Sigmoid colon (tissue), 6 donors: ENCODE measurements at regions not wholly inside any gene's neighbourhood (a gene's known extent, or its start where the extent isn't known, plus 50 kb on each side); places are given as distances from the start of the nearest gene placed in this dataset.

Experiments
- DNase-seq: peaks from one replicate; pipeline ENCODE4 v3.0.0-alpha.2; 2019
- H3K27ac ChIP-seq, 4 donors: fragments of 200-600 bp; sonication (generic); one replicate each; pipeline ENCODE4 v1.5.1; 2016 to 2019; ENCODE audit warnings: mild to moderate bottlenecking in 1 of 4
- H3K27me3 ChIP-seq, 3 donors: fragments of 200-600 bp; sonication (generic); one replicate each; pipeline ENCODE4 v1.5.1; 2019; ENCODE audit warnings: mild to moderate bottlenecking in 1 of 3
- H3K36me3 ChIP-seq, 4 donors: fragments of 200-600 bp; sonication (generic); one replicate each; pipeline ENCODE4 v1.5.1; 2016 to 2019
- H3K4me1 ChIP-seq, 4 donors: fragments of 200-600 bp; sonication (generic); one replicate each; pipeline ENCODE4 v1.5.1; 2017 to 2019
- H3K4me3 ChIP-seq, 4 donors: fragments of 200-600 bp; sonication (generic); one replicate each; pipeline ENCODE4 v1.5.1; 2017 to 2019; ENCODE audit warnings: mild to moderate bottlenecking in 2 of 4, moderate library complexity in 1 of 4
- H3K9me3 ChIP-seq, 4 donors: fragments of 200-600 bp in 3 of 4; sonication (generic) in 3 of 4; one replicate each; pipeline versions ENCODE4 v1.5.1 to v1.6.1; 2013 to 2019
- CTCF ChIP-seq, 4 experiments: fragments of 450-650 bp in 3 of 4; fragments of 200-600 bp in 1 of 4; IDR thresholded peaks; one replicate each; pipeline ENCODE4 v1.5.1; 2016 to 2019; ENCODE audit warnings: antibody characterized with exemption in 4 of 4, mild to moderate bottlenecking in 3 of 4, moderate library complexity in 2 of 4
- EP300 ChIP-seq, 4 donors: sonication (generic); formaldehyde crosslinking; IDR thresholded peaks; one replicate each; pipeline ENCODE4 v1.6.1; 2017; ENCODE audit warnings: antibody characterized with exemption in 4 of 4
- POLR2A ChIP-seq, 2 donors: fragments of 450-650 bp; IDR thresholded peaks; one replicate each; pipeline ENCODE4 v1.6.1; 2016; ENCODE audit warnings: antibody characterized with exemption in 2 of 2, mild to moderate bottlenecking in 2 of 2, moderate library complexity in 2 of 2
- POLR2AphosphoS5 ChIP-seq, 4 donors: sonication (generic); formaldehyde crosslinking; IDR thresholded peaks; one replicate each; pipeline ENCODE4 v1.6.1; 2017; ENCODE audit warnings: antibody characterized with exemption in 4 of 4
- WGBS, 2 donors: extraction: QIAGEN DNeasy Blood & Tissue Kit; methylation state at CpG; one replicate each; pipeline ENCODE4 v1.1.7; 2013; 5-methylcytosine and 5-hydroxymethylcytosine counted together
- intact Hi-C: fragments of 100-400 bp; cut with DNase I; formaldehyde crosslinking; loops from one replicate; pipeline ENCODE4 v1.15.1; 2023
- donor health status: healthy with polysubstance abuse.
- donor health status: healthy.

- intact Hi-C loops, result no loop called here
Measured at GRCh38 chr4:128456171-128456570, 168.6 kb upstream of the PGRMC2 start.

GRCh38 chr4:128455480-128455879 is 167.9 kb upstream of the PGRMC2 start:
- WGBS, 2 donors, result 92 to 97% methylated on average over 1 of the region's 1 CpG

More at GRCh38 chr4:128456171-128456570, 168.6 kb upstream of the PGRMC2 start:
- TF ChIP-seq CTCF (IDR thresholded peaks at IDR 0.05) (no peak), POLR2AphosphoS5 (IDR thresholded peaks at IDR 0.05) (no peak), POLR2A (IDR thresholded peaks at IDR 0.05) (no peak), EP300 (IDR thresholded peaks at IDR 0.05) (no peak)
- no peak for DNase-seq
- no peaks in the 10 kb centered on the region for H3K9me3 ChIP-seq
- H3K36me3 ChIP-seq, result no peaks in the 10 kb centered on the region
- no peak overlapping the region for H3K4me3 ChIP-seq
- H3K4me1 ChIP-seq, result peaks cover 0 to 33% (median 21%) of the 10 kb centered on the region in 4 donors
- H3K27me3 ChIP-seq, result no peaks in the 10 kb centered on the region
- no peak overlapping the region for H3K27ac ChIP-seq
- 88% methylated on average over 4 of the region's 4 CpGs for WGBS, 2 donors

DNA sequence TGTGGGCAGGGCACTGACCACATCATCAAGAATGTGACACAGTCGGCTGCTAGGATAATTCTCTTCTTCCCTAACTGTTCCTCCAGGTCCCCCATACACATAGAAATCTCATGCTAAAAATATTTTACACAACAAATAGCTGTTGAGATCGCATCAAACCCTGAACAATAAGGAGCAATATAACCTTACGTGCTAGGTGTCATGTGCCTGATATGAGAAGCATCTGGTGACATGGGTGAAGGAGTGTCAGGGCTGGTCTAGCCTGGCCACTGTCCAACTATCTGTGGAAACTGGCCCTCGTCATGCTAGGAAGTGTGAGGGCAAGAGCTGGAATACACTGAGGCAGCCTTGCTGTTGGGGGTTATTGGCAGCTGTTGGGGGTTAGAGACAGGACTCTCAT is 167.3 kb upstream of the PGRMC2 start:
- intact Hi-C loops, result loop anchor here (1.0 to 5.0 kb wide), 6 partner anchors 98 to 637 kb away; partner anchors contain the start of genes JADE1, PGRMC2 and SCLT1
- Histone ChIP-seq H3K4me1 (peaks cover 0 to 44% (median 28%) of the 10 kb centered on the region in 4 donors), H3K27me3 (no peaks in the 10 kb centered on the region), H3K9me3 (no peaks in the 10 kb centered on the region), H3K4me3 (no peak overlapping the region), H3K27ac (peak overlapping the region in 2 of 4 donors; percentile 27 to 49), H3K36me3 (no peaks in the 10 kb centered on the region)
- WGBS, 2 donors, result 79 to 82% methylated on average over 4 of the region's 4 CpGs
- no peak for DNase-seq
- TF ChIP-seq POLR2A (IDR thresholded peaks at IDR 0.05) (no peak), EP300 (IDR thresholded peaks at IDR 0.05) (no peak), CTCF (IDR thresholded peaks at IDR 0.05) (no peak)

More at GRCh38 chr4:128455480-128455879, 167.9 kb upstream of the PGRMC2 start:
- no peak for TF ChIP-seq EP300 (IDR thresholded peaks at IDR 0.05)
- TF ChIP-seq POLR2A (IDR thresholded peaks at IDR 0.05), result no peak
- no peak for TF ChIP-seq POLR2AphosphoS5 (IDR thresholded peaks at IDR 0.05)
- no peak for TF ChIP-seq CTCF (IDR thresholded peaks at IDR 0.05)
- Histone ChIP-seq H3K27me3 (no peaks in the 10 kb centered on the region), H3K36me3 (no peaks in the 10 kb centered on the region), H3K4me3 (no peak overlapping the region), H3K9me3 (no peaks in the 10 kb centered on the region), H3K4me1 (peaks cover 0 to 40% (median 26%) of the 10 kb centered on the region in 4 donors), H3K27ac (no peak overlapping the region)
- intact Hi-C loops, result loop anchor here (2.0 kb wide), 1 partner anchor 97 kb away; no protein-coding TSS in a partner anchor
- no peak for DNase-seq

DNA sequence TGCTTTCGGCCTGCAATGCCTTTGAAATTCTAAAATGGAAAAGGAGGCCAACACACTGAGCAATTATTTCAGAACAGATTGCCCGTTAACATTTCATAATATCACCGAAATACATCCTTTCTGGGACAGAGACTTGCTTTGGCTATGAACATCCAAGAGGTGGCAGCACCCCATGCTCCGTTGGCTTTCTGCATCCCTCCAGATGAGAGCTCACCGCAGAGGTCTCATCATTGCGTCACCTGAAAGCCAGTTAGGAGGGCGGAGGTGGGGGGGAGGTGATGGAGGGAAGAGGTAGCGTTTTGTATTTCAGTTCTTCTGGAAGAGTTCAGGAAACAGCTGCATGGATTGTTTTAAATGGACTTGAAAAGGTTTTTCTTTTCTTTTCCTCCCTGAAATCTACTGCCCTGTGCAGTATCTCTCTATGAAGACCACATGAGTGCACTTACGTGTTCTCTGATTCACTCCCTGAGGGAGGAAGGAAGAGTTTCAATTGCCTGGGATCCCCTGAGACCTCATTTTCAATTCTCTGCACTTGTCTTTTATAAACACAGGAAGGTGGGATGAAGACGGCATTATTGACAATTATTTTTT is 166.8 kb upstream of the PGRMC2 start:
- peak in 3 of 4 donors; percentile 27 to 59 (median 37) for TF ChIP-seq POLR2AphosphoS5 (IDR thresholded peaks at IDR 0.05)
- TF ChIP-seq CTCF (IDR thresholded peaks at IDR 0.05), result peak; percentile 73 to 86 (median 76)
- no peak for TF ChIP-seq POLR2A (IDR thresholded peaks at IDR 0.05)
- H3K36me3 ChIP-seq, result no peaks in the 10 kb centered on the region
- H3K9me3 ChIP-seq, result no peaks in the 10 kb centered on the region
- H3K4me1 ChIP-seq, result peaks cover 0 to 49% (median 30%) of the 10 kb centered on the region in 4 donors
- WGBS, 2 donors, result 14 to 16% methylated on average over 10 of the region's 10 CpGs
- no peak overlapping the region for H3K4me3 ChIP-seq
- no peaks in the 10 kb centered on the region for H3K27me3 ChIP-seq
- peak overlapping the region in 2 of 4 donors; percentile 27 to 49 for H3K27ac ChIP-seq
- intact Hi-C loops, result loop anchor here (1.0 to 5.0 kb wide), 6 partner anchors 98 to 638 kb away; partner anchors contain the start of genes JADE1, PGRMC2 and SCLT1
- DNase-seq, result peak; percentile 95
